ENCODE measurements at regions not wholly inside any gene's neighbourhood (a gene's known extent, or its start where the extent isn't known, plus 50 kb on each side); places are given as distances from the start of the nearest gene placed in this dataset.

- TF ChIP-seq POLR2A (IDR thresholded peaks at IDR 0.05) (no peak), CTCF (IDR thresholded peaks at IDR 0.05) (no peak)
Observed at GRCh38 chr13:84885868-84886267, 913.4 kb downstream of the SLITRK6 start.
